IMR-90 (cell line): ENCODE measurements at regions not wholly inside any gene's neighbourhood (a gene's known extent, or its start where the extent isn't known, plus 50 kb on each side); places are given as distances from the start of the nearest gene placed in this dataset.

Source experiments
- ATAC-seq: fragments of 200-7000 bp; cut with Tn5 transposase; 2 replicates; pipeline ENCODE4 v1.9.1; 2020; ENCODE audit warnings: low read depth, mild to moderate bottlenecking, moderate library complexity
- BruUV-seq: library from RNA; stranded (reverse); fragments of 400-500 nt; replicated peaks from 2 replicates; lab custom pipeline; 2021; lab: Mats Ljungman, UMichigan
- CTCF ChIA-PET: fragments of 300-600 bp; formaldehyde crosslinking; extraction: SDS; loops from one replicate; lab custom pipeline; 2021; ENCODE audit warnings: antibody characterized with exemption; lab: Yijun Ruan, JAX
- POLR2A ChIA-PET: fragments of 300-600 bp; sonication (Branson Sonifier 250); formaldehyde crosslinking; loops from one replicate; lab custom pipeline; 2022; ENCODE audit warnings: antibody characterized with exemption; ENCODE audit not compliant: unreplicated experiment; lab: Charles Lee
- DNase-seq: peaks from one replicate; pipeline ENCODE4 v3.0.0; 2013
- H2AFZ ChIP-seq: replicated peaks from 2 replicates; pipeline ENCODE3; 2013; ENCODE audit warnings: low read length, mild to moderate bottlenecking; ENCODE audit not compliant: poor library complexity
- H2AK5ac ChIP-seq: 2 replicates; pipeline ENCODE4 v1.6.1; 2013; ENCODE audit warnings: low read depth, low read length, inconsistent platforms
- H2AK9ac ChIP-seq: replicated peaks from 2 replicates; pipeline ENCODE3; 2013; ENCODE audit warnings: mild to moderate bottlenecking, low read depth, low read length, moderate library complexity; ENCODE audit not compliant: poor library complexity
- H2BK120ac ChIP-seq: 2 replicates; pipeline ENCODE4 v1.6.1; 2013; ENCODE audit warnings: low read depth, low read length, inconsistent platforms
- H2BK15ac ChIP-seq: 3 replicates; pipeline ENCODE4 v1.6.1; 2013; ENCODE audit warnings: low read depth, low read length, inconsistent platforms
- H2BK20ac ChIP-seq: 2 replicates; pipeline ENCODE4 v1.6.1; 2013; ENCODE audit warnings: low read depth, mild to moderate bottlenecking, inconsistent platforms, low read length, moderate library complexity
- H2BK5ac ChIP-seq: 2 replicates; pipeline ENCODE4 v1.6.1; 2013; ENCODE audit warnings: mild to moderate bottlenecking, low read depth, low read length, inconsistent platforms; ENCODE audit not compliant: poor library complexity, severe bottlenecking
- H3K14ac ChIP-seq: replicated peaks from 2 replicates; pipeline ENCODE4 v1.6.1; 2013; ENCODE audit warnings: low read depth, low read length, inconsistent platforms
- H3K18ac ChIP-seq: 2 replicates; pipeline ENCODE4 v1.6.1; 2013; ENCODE audit warnings: low read depth, low read length, control low read depth
- H3K23ac ChIP-seq: 2 replicates; pipeline ENCODE4 v1.6.1; 2013; ENCODE audit warnings: low read depth, low read length, inconsistent platforms
- H3K27ac ChIP-seq: 2 replicates; pipeline ENCODE4 v1.5.1; 2013; ENCODE audit warnings: mild to moderate bottlenecking, control low read depth, low read length; ENCODE audit not compliant: insufficient read depth
- H3K27me3 ChIP-seq: 2 replicates; pipeline ENCODE4 v1.6.1; 2013; ENCODE audit warnings: low read length; ENCODE audit not compliant: control insufficient read depth, insufficient read depth
- H3K36me3 ChIP-seq: 2 replicates; pipeline ENCODE4 v1.6.1; 2013; ENCODE audit warnings: low read length, mixed read lengths; ENCODE audit not compliant: control insufficient read depth, insufficient read depth
- H3K4ac ChIP-seq: 2 replicates; pipeline ENCODE4 v1.6.1; 2013; ENCODE audit warnings: low read depth, low read length, inconsistent platforms
- H3K4me1 ChIP-seq: 2 replicates; pipeline ENCODE4 v1.6.1; 2013; ENCODE audit warnings: low read length, mixed read lengths; ENCODE audit not compliant: control insufficient read depth, insufficient read depth
- H3K4me2 ChIP-seq: 2 replicates; pipeline ENCODE4 v1.6.1; 2013; ENCODE audit warnings: low read depth, mild to moderate bottlenecking, control low read depth, low read length, moderate library complexity
- H3K4me3 ChIP-seq: 2 replicates; pipeline ENCODE4 v1.5.1; 2013; ENCODE audit warnings: low read depth, mild to moderate bottlenecking, control low read depth, low read length, moderate library complexity; ENCODE audit not compliant: insufficient read depth
- H3K56ac ChIP-seq: 2 replicates; pipeline ENCODE4 v1.6.1; 2013; ENCODE audit warnings: low read length, inconsistent platforms; ENCODE audit not compliant: insufficient read depth; ENCODE audit errors: extremely low read depth
- H3K79me1 ChIP-seq, 2 experiments: 2 replicates each; pipeline ENCODE4 v1.6.1; 2013; ENCODE audit warnings: low read length in 2 of 2, inconsistent platforms in 1 of 2, low read depth in 1 of 2
- H3K9ac ChIP-seq: 2 replicates; pipeline ENCODE4 v1.6.1; 2013; ENCODE audit warnings: low read depth, low read length, control low read depth
- H3K9me1 ChIP-seq: 2 replicates; pipeline ENCODE4 v1.6.1; 2013; ENCODE audit warnings: low read length, inconsistent platforms; ENCODE audit not compliant: insufficient read depth
- H3K9me3 ChIP-seq: 2 replicates; pipeline ENCODE4 v1.6.1; 2013; ENCODE audit warnings: low read length; ENCODE audit not compliant: control insufficient read depth, insufficient read depth
- H4K20me1 ChIP-seq: 2 replicates; pipeline ENCODE4 v1.6.1; 2013; ENCODE audit warnings: low read length, inconsistent platforms; ENCODE audit not compliant: insufficient read depth
- H4K5ac ChIP-seq: 2 replicates; pipeline ENCODE4 v1.6.1; 2013; ENCODE audit warnings: mild to moderate bottlenecking, low read depth, low read length, control low read depth
- H4K8ac ChIP-seq, 2 experiments: 2 replicates each; pipeline ENCODE4 v1.6.1; 2013; ENCODE audit warnings: low read depth in 2 of 2, low read length in 2 of 2, control low read depth in 1 of 2, inconsistent platforms in 1 of 2
- H4K91ac ChIP-seq: 2 replicates; pipeline ENCODE4 v1.6.1; 2013; ENCODE audit warnings: low read depth, low read length, inconsistent platforms; ENCODE audit not compliant: insufficient read depth
- BHLHE40 ChIP-seq: fragments of 150-350 bp; IDR thresholded peaks from 2 replicates; pipeline ENCODE4 v1.6.1; 2016; ENCODE audit warnings: mild to moderate bottlenecking, low read depth, low read length
- FOS ChIP-seq: fragments of 150-350 bp; IDR thresholded peaks from 2 replicates; pipeline ENCODE4 v1.6.1; 2016; ENCODE audit warnings: low read depth, low read length
- MAZ ChIP-seq: IDR thresholded peaks from 2 replicates; pipeline ENCODE4 v1.6.1; 2012; ENCODE audit warnings: low read depth, mild to moderate bottlenecking, low read length, improper control_type of control experiment, moderate library complexity, borderline replicate concordance
- MXI1 ChIP-seq: IDR thresholded peaks from 2 replicates; pipeline ENCODE4 v1.6.1; 2012; ENCODE audit warnings: low read depth, mild to moderate bottlenecking, low read length, moderate library complexity, borderline replicate concordance
- NFE2L2 ChIP-seq: fragments of 150-350 bp; IDR thresholded peaks from 2 replicates; pipeline ENCODE4 v1.6.1; 2016; ENCODE audit warnings: low read depth, mild to moderate bottlenecking, low read length
- RAD21 ChIP-seq: IDR thresholded peaks from 2 replicates; pipeline ENCODE4 v1.6.1; 2012; ENCODE audit warnings: low read length, improper control_type of control experiment
- RCOR1 ChIP-seq: IDR thresholded peaks from 2 replicates; pipeline ENCODE4 v1.6.1; 2012; ENCODE audit warnings: mild to moderate bottlenecking, low read length, improper control_type of control experiment; ENCODE audit not compliant: insufficient replicate concordance
- SMC3 ChIP-seq: fragments of 150-350 bp; IDR thresholded peaks from 2 replicates; pipeline ENCODE4 v1.6.1; 2016; ENCODE audit warnings: low read depth, mild to moderate bottlenecking, antibody characterized with exemption, low read length, moderate library complexity
- USF2 ChIP-seq: fragments of 150-350 bp; IDR thresholded peaks from 2 replicates; pipeline ENCODE4 v1.6.1; 2017; ENCODE audit warnings: mild to moderate bottlenecking, antibody characterized with exemption, low read length, low read depth
- WGBS, 2 experiments: methylation state at CpG; one replicate each; pipeline versions ENCODE4 v1.1.5 to v1.1.7; 2013; ENCODE audit warnings: missing lambda C conversion rate in 2 of 2; ENCODE audit not compliant: insufficient read length in 1 of 2; ENCODE audit errors: extremely low coverage in 2 of 2; 5-methylcytosine and 5-hydroxymethylcytosine counted together
- dilution Hi-C: fragments of 300-500 bp; cut with HindIII; formaldehyde crosslinking; loops from one replicate; pipeline ENCODE4 v1.14.3; 2018; ENCODE audit warnings: low sequenced_read_pairs; ENCODE audit not compliant: unreplicated experiment
- in situ Hi-C: fragments of 300-500 bp; cut with MboI; formaldehyde crosslinking; loops from 3 replicates; pipeline ENCODE4 v1.14.3; 2019; ENCODE audit warnings: low sequenced_read_pairs, inconsistent platforms, mixed read lengths
- intact Hi-C: fragments of 100-400 bp; cut with micrococcal nuclease; formaldehyde crosslinking; loops from 2 replicates; pipeline ENCODE4 v1.10.0; 2022
- TF ChIP-seq, protein P1 (sequence below): fragments of 150-350 bp; IDR thresholded peaks from 2 replicates; pipeline ENCODE4 v1.6.1; 2016; ENCODE audit warnings: low read depth, mild to moderate bottlenecking, low read length, moderate library complexity, borderline replicate concordance

GRCh38 chr18:22572341-22572740, 154.6 kb upstream of the CTAGE1 start:
- H2BK15ac ChIP-seq, result no peak overlapping the region
- no peak overlapping the region for H4K5ac ChIP-seq
- no peak overlapping the region for H2BK120ac ChIP-seq
- in situ Hi-C loops, result no loop called here
- no peak overlapping the region for H3K56ac ChIP-seq
- H3K36me3 ChIP-seq, result no peaks in the 10 kb centered on the region
- H3K9me3 ChIP-seq, result no peaks in the 10 kb centered on the region
- no peak overlapping the region for H3K4me2 ChIP-seq
- H2AK5ac ChIP-seq, result no peak overlapping the region
- no peak overlapping the region for H2AFZ ChIP-seq
- H3K4me1 ChIP-seq, result no peaks in the 10 kb centered on the region
- H3K79me1 ChIP-seq, result no peaks in the 10 kb centered on the region
- H3K4ac ChIP-seq, result no peak overlapping the region
- H3K4me3 ChIP-seq, result no peak overlapping the region
- BruUV-seq, result no TSS peak
- DNase-seq, result no peak
- H3K18ac ChIP-seq, result no peak overlapping the region
- POLR2A ChIA-PET, result no interaction called here
- intact Hi-C loops, result no loop called here
- no peaks in the 10 kb centered on the region for H3K9me1 ChIP-seq
- H3K9ac ChIP-seq, result no peak overlapping the region
- no CpG with 5 or more reads among the region's 1 CpG for WGBS, 2 experiments
- no peak overlapping the region for H2BK5ac ChIP-seq
- CTCF ChIA-PET, result no interaction called here
- no peak for ATAC-seq
- no peak overlapping the region for H4K91ac ChIP-seq
- H3K14ac ChIP-seq, result no peak overlapping the region
- TF ChIP-seq, protein P1, sequence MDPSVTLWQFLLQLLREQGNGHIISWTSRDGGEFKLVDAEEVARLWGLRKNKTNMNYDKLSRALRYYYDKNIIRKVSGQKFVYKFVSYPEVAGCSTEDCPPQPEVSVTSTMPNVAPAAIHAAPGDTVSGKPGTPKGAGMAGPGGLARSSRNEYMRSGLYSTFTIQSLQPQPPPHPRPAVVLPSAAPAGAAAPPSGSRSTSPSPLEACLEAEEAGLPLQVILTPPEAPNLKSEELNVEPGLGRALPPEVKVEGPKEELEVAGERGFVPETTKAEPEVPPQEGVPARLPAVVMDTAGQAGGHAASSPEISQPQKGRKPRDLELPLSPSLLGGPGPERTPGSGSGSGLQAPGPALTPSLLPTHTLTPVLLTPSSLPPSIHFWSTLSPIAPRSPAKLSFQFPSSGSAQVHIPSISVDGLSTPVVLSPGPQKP, result no peak
- no peak for TF ChIP-seq RAD21
- TF ChIP-seq FOS, result no peak
- TF ChIP-seq BHLHE40, result no peak
- TF ChIP-seq USF2, result no peak
- TF ChIP-seq NFE2L2, result no peak
- no peak for TF ChIP-seq MAZ
- no peak for TF ChIP-seq SMC3
- TF ChIP-seq RCOR1, result no peak
- no peak for TF ChIP-seq MXI1
- no peak overlapping the region for H2BK20ac ChIP-seq
- no peak overlapping the region for H4K8ac ChIP-seq
- no peak overlapping the region for H3K27ac ChIP-seq
- H3K27me3 ChIP-seq, result no peaks in the 10 kb centered on the region
- H2AK9ac ChIP-seq, result no peak overlapping the region
- H4K20me1 ChIP-seq, result no peaks in the 10 kb centered on the region
- dilution Hi-C loops, result no loop called here
- H3K23ac ChIP-seq, result no peak overlapping the region
